MV-4-11 (cell line): ENCODE measurements at regions not wholly inside any gene's neighbourhood (a gene's known extent, or its start where the extent isn't known, plus 50 kb on each side); places are given as distances from the start of the nearest gene placed in this dataset.
"Not testable (repeated sequence)": the region's sequence is repeated elsewhere in the genome, so short reads cannot be mapped to it uniquely, and the experiment has no call there.

Experiments
- DNase-seq: peaks from one replicate; lab custom pipeline; 2025; lab: John Stamatoyannopoulos, UW

GRCh38 chr9:41839786-41840185 lies 289.4 kb downstream of the CNTNAP3B start:
- DNase-seq: not testable (repeated sequence)

- DNase-seq: not testable (repeated sequence)
These were observed 290.3 kb downstream of the CNTNAP3B start for GRCh38 chr9:41838953-41839352.

GRCh38 chr9:41838562-41838851 lies 290.7 kb downstream of the CNTNAP3B start:
- DNase-seq: not testable (repeated sequence)

- DNase-seq: not testable (repeated sequence)
These were observed 291.3 kb downstream of the CNTNAP3B start for GRCh38 chr9:41837684-41838561.

GRCh38 chr9:41833108-41833507 lies 296.1 kb downstream of the CNTNAP3B start:
- not testable (repeated sequence) for DNase-seq

- not testable (repeated sequence) for DNase-seq
These were observed 304.5 kb downstream of the CNTNAP3B start for GRCh38 chr9:41824723-41825122.

- DNase-seq: not testable (repeated sequence)
These were observed 326.5 kb downstream of the CNTNAP3B start for GRCh38 chr9:41802706-41803105.

GRCh38 chr9:41798684-41799083 lies 330.5 kb downstream of the CNTNAP3B start:
- not testable (repeated sequence) for DNase-seq

- not testable (repeated sequence) for DNase-seq
These were observed 338.4 kb downstream of the CNTNAP3B start for GRCh38 chr9:41790719-41791363.

GRCh38 chr9:41790007-41790406 lies 339.2 kb downstream of the CNTNAP3B start:
- DNase-seq: not testable (repeated sequence)

- not testable (repeated sequence) for DNase-seq
These were observed 339.8 kb downstream of the CNTNAP3B start for GRCh38 chr9:41789387-41789786.

GRCh38 chr9:41787951-41788350 lies 341.3 kb downstream of the CNTNAP3B start:
- not testable (repeated sequence) for DNase-seq

GRCh38 chr9:41787270-41787669 lies 342.0 kb downstream of the CNTNAP3B start:
- DNase-seq: not testable (repeated sequence)

- DNase-seq: not testable (repeated sequence)
These were observed 345.2 kb downstream of the CNTNAP3B start for GRCh38 chr9:41784006-41784405.

GRCh38 chr9:41783070-41783810 lies 346.0 kb downstream of the CNTNAP3B start:
- not testable (repeated sequence) for DNase-seq

- not testable (repeated sequence) for DNase-seq
These were observed 347.3 kb downstream of the CNTNAP3B start for GRCh38 chr9:41781899-41782298.

GRCh38 chr9:41779897-41780406 lies 349.3 kb downstream of the CNTNAP3B start:
- not testable (repeated sequence) for DNase-seq

GRCh38 chr9:41779192-41779591 lies 350.0 kb downstream of the CNTNAP3B start:
- DNase-seq: not testable (repeated sequence)

GRCh38 chr9:41778535-41779071 lies 350.6 kb downstream of the CNTNAP3B start:
- not testable (repeated sequence) for DNase-seq

GRCh38 chr9:41777536-41777935 lies 351.7 kb downstream of the CNTNAP3B start:
- not testable (repeated sequence) for DNase-seq

- not testable (repeated sequence) for DNase-seq
These were observed 356.7 kb downstream of the CNTNAP3B start for GRCh38 chr9:41772541-41772940.

- not testable (repeated sequence) for DNase-seq
These were observed 357.5 kb downstream of the CNTNAP3B start for GRCh38 chr9:41771693-41772092.
